ENCODE measurements at regions not wholly inside any gene's neighbourhood (a gene's known extent, or its start where the extent isn't known, plus 50 kb on each side); places are given as distances from the start of the nearest gene placed in this dataset.

DNA sequence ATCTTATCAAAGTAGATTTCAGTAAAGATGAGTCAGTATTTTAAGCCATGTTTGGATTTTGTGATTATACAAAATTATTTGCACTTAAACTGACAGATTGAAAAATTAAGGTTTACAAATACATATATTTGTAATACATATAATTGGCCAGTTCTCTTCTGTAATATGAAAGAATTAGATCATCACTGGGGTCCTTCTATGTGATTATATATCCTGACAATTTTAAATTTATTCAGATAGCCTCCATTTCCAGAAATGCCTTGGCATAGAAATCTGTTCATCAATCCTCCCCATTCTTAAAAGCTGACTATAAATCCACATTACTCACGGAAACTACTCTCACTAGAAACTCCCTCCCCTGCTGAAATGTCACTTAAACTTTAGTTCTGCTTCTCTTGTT is 280.4 kb upstream of the ANXA10 start:
- no peak for ATAC-seq
- Mint-ChIP-seq H3K4me1 (no peaks in the 10 kb centered on the region), H3K27ac (no peak overlapping the region), H3K36me3 (peaks cover 16% of the 10 kb centered on the region), H3K27me3 (ENCODE audit: low read depth in 2 of 2) (no peaks in the 10 kb centered on the region), H3K4me3 (no peak overlapping the region), H3K9me3 (peaks cover 11 to 21% of the 10 kb centered on the region in 2 donors)
- Histone ChIP-seq H3K9me3 (ENCODE audit: control insufficient read depth, insufficient read depth, low read length) (peaks cover 11% of the 10 kb centered on the region), H3K4me3 (ENCODE audit: low read length) (no peak overlapping the region), H3K27ac (ENCODE audit: low read length) (no peak overlapping the region), H3K36me3 (ENCODE audit: control insufficient read depth, insufficient read depth, low read length) (no peaks in the 10 kb centered on the region), H3K4me1 (ENCODE audit: control insufficient read depth, insufficient read depth, low read length) (no peaks in the 10 kb centered on the region), H3K27me3 (ENCODE audit: control insufficient read depth, insufficient read depth, low read length) (no peaks in the 10 kb centered on the region)
- intact Hi-C loops (cut with micrococcal nuclease) = no loop called here
- no peak for DNase-seq
- TF ChIP-seq, protein P1, sequence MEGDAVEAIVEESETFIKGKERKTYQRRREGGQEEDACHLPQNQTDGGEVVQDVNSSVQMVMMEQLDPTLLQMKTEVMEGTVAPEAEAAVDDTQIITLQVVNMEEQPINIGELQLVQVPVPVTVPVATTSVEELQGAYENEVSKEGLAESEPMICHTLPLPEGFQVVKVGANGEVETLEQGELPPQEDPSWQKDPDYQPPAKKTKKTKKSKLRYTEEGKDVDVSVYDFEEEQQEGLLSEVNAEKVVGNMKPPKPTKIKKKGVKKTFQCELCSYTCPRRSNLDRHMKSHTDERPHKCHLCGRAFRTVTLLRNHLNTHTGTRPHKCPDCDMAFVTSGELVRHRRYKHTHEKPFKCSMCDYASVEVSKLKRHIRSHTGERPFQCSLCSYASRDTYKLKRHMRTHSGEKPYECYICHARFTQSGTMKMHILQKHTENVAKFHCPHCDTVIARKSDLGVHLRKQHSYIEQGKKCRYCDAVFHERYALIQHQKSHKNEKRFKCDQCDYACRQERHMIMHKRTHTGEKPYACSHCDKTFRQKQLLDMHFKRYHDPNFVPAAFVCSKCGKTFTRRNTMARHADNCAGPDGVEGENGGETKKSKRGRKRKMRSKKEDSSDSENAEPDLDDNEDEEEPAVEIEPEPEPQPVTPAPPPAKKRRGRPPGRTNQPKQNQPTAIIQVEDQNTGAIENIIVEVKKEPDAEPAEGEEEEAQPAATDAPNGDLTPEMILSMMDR (IDR thresholded peaks at IDR 0.05) = no peak
- WGBS (ENCODE audit: insufficient coverage) = 78% methylated on average over 1 of the region's 1 CpG

DNA sequence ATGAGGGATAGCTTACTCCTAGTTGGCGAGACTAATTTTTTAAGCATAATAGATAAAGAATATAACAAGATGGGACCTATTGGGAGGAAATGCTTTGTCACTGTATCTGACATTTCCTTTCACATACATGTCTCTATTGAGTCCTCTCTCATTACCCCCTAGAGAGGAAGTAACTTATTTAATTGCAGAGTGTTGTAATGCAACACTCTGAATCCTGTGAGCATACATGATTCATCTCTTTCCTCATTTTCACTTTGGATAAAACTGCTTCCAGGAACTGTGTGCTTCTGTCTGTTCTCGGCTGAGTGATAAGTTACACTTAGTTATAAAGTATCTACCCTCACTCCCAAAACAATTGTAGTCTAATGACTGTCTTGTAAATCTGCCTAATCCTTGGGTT is 266.1 kb upstream of the ANXA10 start:
- Mint-ChIP-seq H3K9me3 (peaks cover 10 to 13% of the 10 kb centered on the region in 2 donors), H3K36me3 (peaks cover 12% of the 10 kb centered on the region), H3K27me3 (ENCODE audit: low read depth in 2 of 2) (no peaks in the 10 kb centered on the region), H3K27ac (no peak overlapping the region), H3K4me1 (no peaks in the 10 kb centered on the region), H3K4me3 (no peak overlapping the region)
- DNase-seq (no peak), ATAC-seq (no peak)
- no peaks in the 10 kb centered on the region for H3K36me3 ChIP-seq (ENCODE audit: control insufficient read depth, insufficient read depth, low read length)
- TF ChIP-seq, protein P1 (IDR thresholded peaks at IDR 0.05) = no peak
- H3K4me1 ChIP-seq (ENCODE audit: control insufficient read depth, insufficient read depth, low read length) = no peaks in the 10 kb centered on the region
- WGBS (ENCODE audit: insufficient coverage) = 75% methylated on average over 2 of the region's 2 CpGs
- H3K27ac ChIP-seq (ENCODE audit: low read length) = no peak overlapping the region
- H3K9me3 ChIP-seq (ENCODE audit: control insufficient read depth, insufficient read depth, low read length) = no peaks in the 10 kb centered on the region
- no peak overlapping the region for H3K4me3 ChIP-seq (ENCODE audit: low read length)
- H3K27me3 ChIP-seq (ENCODE audit: control insufficient read depth, insufficient read depth, low read length) = no peaks in the 10 kb centered on the region
- intact Hi-C loops (cut with micrococcal nuclease) = no loop called here

DNA sequence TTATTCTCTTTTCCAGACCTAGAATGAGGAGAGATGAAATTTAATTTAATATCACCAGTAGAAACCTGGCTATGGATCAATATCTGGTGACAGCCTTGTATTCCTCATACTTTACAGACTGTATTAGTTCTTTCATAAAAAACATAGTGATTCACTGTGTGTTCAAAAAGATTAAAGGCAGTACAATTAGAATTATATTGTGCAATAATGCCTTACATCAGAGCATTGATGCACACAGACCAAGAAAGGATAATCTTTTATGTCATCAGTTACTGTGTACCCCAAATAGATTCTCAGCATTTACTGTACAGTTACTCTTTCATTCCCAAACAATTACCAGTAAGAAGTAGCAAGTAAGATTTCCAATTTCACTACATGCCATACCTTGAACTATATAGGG is 260.5 kb upstream of the ANXA10 start:
- H3K9me3 ChIP-seq (ENCODE audit: control insufficient read depth, insufficient read depth, low read length) = no peaks in the 10 kb centered on the region
- intact Hi-C loops (cut with micrococcal nuclease) = no loop called here
- H3K4me1 ChIP-seq (ENCODE audit: control insufficient read depth, insufficient read depth, low read length) = no peaks in the 10 kb centered on the region

DNA sequence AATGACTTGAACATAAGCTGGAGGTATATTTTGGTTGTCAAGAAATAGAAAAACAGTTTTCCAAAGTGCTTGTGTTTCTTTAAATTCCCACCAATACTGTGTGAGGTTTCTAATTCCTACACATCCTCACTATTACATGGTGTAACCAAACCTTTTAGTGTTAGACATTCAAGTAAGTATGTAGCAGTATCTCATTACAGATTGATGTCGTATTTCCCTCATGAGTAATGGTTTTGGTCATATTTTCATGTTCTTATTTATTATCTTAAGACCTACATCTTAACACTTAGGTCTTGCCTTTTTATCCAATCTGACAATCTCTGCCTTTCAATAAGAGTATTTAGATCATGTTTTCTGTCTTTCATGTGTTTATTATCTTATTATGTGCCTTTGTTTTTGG is 253.7 kb upstream of the ANXA10 start:
- no CpG with 5 or more reads among the region's 1 CpG for WGBS (ENCODE audit: insufficient coverage)
- Mint-ChIP-seq H3K27ac (no peak overlapping the region), H3K4me3 (no peak overlapping the region), H3K4me1 (no peaks in the 10 kb centered on the region), H3K27me3 (ENCODE audit: low read depth in 2 of 2) (no peaks in the 10 kb centered on the region), H3K36me3 (no peaks in the 10 kb centered on the region), H3K9me3 (peaks cover 8 to 13% of the 10 kb centered on the region in 2 donors)
- no peak overlapping the region for H3K4me3 ChIP-seq (ENCODE audit: low read length)
- TF ChIP-seq, protein P1 (IDR thresholded peaks at IDR 0.05) = no peak
- no peaks in the 10 kb centered on the region for H3K4me1 ChIP-seq (ENCODE audit: control insufficient read depth, insufficient read depth, low read length)
- no peaks in the 10 kb centered on the region for H3K9me3 ChIP-seq (ENCODE audit: control insufficient read depth, insufficient read depth, low read length)
- H3K27ac ChIP-seq (ENCODE audit: low read length) = no peak overlapping the region
- H3K36me3 ChIP-seq (ENCODE audit: control insufficient read depth, insufficient read depth, low read length) = no peaks in the 10 kb centered on the region
- H3K27me3 ChIP-seq (ENCODE audit: control insufficient read depth, insufficient read depth, low read length) = no peaks in the 10 kb centered on the region
- DNase-seq = no peak
- no peak for ATAC-seq
- intact Hi-C loops (cut with micrococcal nuclease) = no loop called here

More for the DNA sequence above, 260.5 kb upstream of the ANXA10 start:
- Mint-ChIP-seq H3K4me3 (no peak overlapping the region), H3K36me3 (peaks cover 12% of the 10 kb centered on the region), H3K9me3 (peaks cover 15% of the 10 kb centered on the region in 2 donors), H3K27ac (no peak overlapping the region), H3K4me1 (no peaks in the 10 kb centered on the region), H3K27me3 (ENCODE audit: low read depth in 2 of 2) (no peaks in the 10 kb centered on the region)
- Histone ChIP-seq H3K4me3 (ENCODE audit: low read length) (no peak overlapping the region), H3K36me3 (ENCODE audit: control insufficient read depth, insufficient read depth, low read length) (no peaks in the 10 kb centered on the region), H3K27ac (ENCODE audit: low read length) (no peak overlapping the region), H3K27me3 (ENCODE audit: control insufficient read depth, insufficient read depth, low read length) (no peaks in the 10 kb centered on the region)
- TF ChIP-seq, protein P1 (IDR thresholded peaks at IDR 0.05) = no peak
- DNase-seq (no peak), ATAC-seq (no peak)
